ENCODE measurements at regions not wholly inside any gene's neighbourhood (a gene's known extent, or its start where the extent isn't known, plus 50 kb on each side); places are given as distances from the start of the nearest gene placed in this dataset.

DNA sequence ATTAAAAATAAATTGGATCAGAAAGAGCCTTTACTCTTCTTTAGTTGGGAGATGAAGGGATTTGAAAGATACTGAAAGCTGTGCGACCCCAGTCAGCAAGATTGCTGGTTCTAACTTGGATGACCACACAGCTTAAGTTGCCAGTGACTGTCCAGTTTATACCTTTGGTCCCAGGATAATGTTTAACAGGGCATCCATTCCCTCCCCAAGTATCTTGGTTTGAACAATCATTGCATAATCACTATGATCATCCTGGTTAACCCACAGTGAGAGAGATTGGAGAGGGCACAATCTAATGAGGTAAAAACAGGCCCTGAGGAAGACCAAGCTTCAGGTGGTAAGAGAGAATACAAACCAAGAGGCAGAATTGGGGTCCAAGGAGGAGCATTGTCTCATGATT lies 798.3 kb downstream of the MAFB start:
- TF ChIP-seq, protein P1, sequence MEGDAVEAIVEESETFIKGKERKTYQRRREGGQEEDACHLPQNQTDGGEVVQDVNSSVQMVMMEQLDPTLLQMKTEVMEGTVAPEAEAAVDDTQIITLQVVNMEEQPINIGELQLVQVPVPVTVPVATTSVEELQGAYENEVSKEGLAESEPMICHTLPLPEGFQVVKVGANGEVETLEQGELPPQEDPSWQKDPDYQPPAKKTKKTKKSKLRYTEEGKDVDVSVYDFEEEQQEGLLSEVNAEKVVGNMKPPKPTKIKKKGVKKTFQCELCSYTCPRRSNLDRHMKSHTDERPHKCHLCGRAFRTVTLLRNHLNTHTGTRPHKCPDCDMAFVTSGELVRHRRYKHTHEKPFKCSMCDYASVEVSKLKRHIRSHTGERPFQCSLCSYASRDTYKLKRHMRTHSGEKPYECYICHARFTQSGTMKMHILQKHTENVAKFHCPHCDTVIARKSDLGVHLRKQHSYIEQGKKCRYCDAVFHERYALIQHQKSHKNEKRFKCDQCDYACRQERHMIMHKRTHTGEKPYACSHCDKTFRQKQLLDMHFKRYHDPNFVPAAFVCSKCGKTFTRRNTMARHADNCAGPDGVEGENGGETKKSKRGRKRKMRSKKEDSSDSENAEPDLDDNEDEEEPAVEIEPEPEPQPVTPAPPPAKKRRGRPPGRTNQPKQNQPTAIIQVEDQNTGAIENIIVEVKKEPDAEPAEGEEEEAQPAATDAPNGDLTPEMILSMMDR (IDR thresholded peaks at IDR 0.05), result no peak
- TF ChIP-seq POLR2A (IDR thresholded peaks at IDR 0.05) (no peak), EP300 (IDR thresholded peaks at IDR 0.05) (no peak)

Measured in ovary (tissue), 3 donors.